Loucy (cell line): ENCODE measurements at regions not wholly inside any gene's neighbourhood (a gene's known extent, or its start where the extent isn't known, plus 50 kb on each side); places are given as distances from the start of the nearest gene placed in this dataset.

ENCODE experiments used
- H2AFZ ChIP-seq: fragments of 200-600 bp; sonication (generic); 2 replicates; pipeline ENCODE4 v1.6.0; 2016; ENCODE audit warnings: antibody characterized with exemption, mild to moderate bottlenecking, low read length, moderate library complexity
- H3F3A ChIP-seq: fragments of 200-600 bp; 2 replicates; pipeline ENCODE4 v1.6.0; 2016; ENCODE audit warnings: antibody characterized with exemption, low read depth, mild to moderate bottlenecking
- H3K27me3 ChIP-seq: fragments of 200-600 bp; sonication (generic); 2 replicates; pipeline ENCODE4 v1.6.1; 2014; ENCODE audit warnings: low read length, mild to moderate bottlenecking; ENCODE audit not compliant: insufficient read depth, poor library complexity, severe bottlenecking
- H3K36me3 ChIP-seq: fragments of 200-600 bp; sonication (generic); 2 replicates; pipeline ENCODE4 v1.6.1; 2016; ENCODE audit warnings: low read length; ENCODE audit not compliant: insufficient read depth
- H3K4me1 ChIP-seq: fragments of 200-600 bp; sonication (generic); 2 replicates; pipeline ENCODE4 v1.5.1; 2014; ENCODE audit warnings: low read length, mild to moderate bottlenecking; ENCODE audit not compliant: insufficient read depth, poor library complexity, severe bottlenecking
- H3K4me2 ChIP-seq: fragments of 200-600 bp; sonication (generic); 2 replicates; pipeline ENCODE4 v1.6.0; 2014; ENCODE audit warnings: antibody characterized with exemption, low read length, low read depth, mild to moderate bottlenecking; ENCODE audit not compliant: poor library complexity, severe bottlenecking
- H3K4me3 ChIP-seq: fragments of 200-600 bp; sonication (generic); 2 replicates; pipeline ENCODE4 v1.5.1; 2014; ENCODE audit warnings: low read length, mild to moderate bottlenecking, mixed read lengths; ENCODE audit not compliant: poor library complexity, severe bottlenecking
- H3K79me2 ChIP-seq: fragments of 200-600 bp; sonication (generic); 2 replicates; pipeline ENCODE4 v1.6.1; 2014; ENCODE audit warnings: low read length; ENCODE audit not compliant: insufficient read depth
- H3K9ac ChIP-seq: fragments of 200-600 bp; sonication (generic); 2 replicates; pipeline ENCODE4 v1.6.0; 2014; ENCODE audit warnings: mild to moderate bottlenecking, low read depth, low read length, moderate library complexity; ENCODE audit not compliant: poor library complexity, severe bottlenecking
- H3K9me2 ChIP-seq: fragments of 200-600 bp; sonication (generic); replicated peaks from 2 replicates; pipeline ENCODE4 v1.6.1; 2016; ENCODE audit warnings: low read depth, low read length, mixed read lengths
- H3K9me3 ChIP-seq: fragments of 200-600 bp; sonication (generic); 2 replicates; pipeline ENCODE4 v1.6.1; 2014; ENCODE audit warnings: mild to moderate bottlenecking, antibody characterized with exemption, low read length, low read depth; ENCODE audit not compliant: insufficient read depth
- H4K20me1 ChIP-seq: fragments of 200-600 bp; sonication (generic); 2 replicates; pipeline ENCODE4 v1.6.0; 2014; ENCODE audit warnings: antibody characterized with exemption, low read length, mild to moderate bottlenecking; ENCODE audit not compliant: insufficient read depth, poor library complexity, severe bottlenecking
- CTCF ChIP-seq: fragments of 200-600 bp; sonication (generic); conservative IDR thresholded peaks from 2 replicates; pipeline ENCODE4 v1.5.1; 2014; ENCODE audit warnings: mild to moderate bottlenecking, antibody characterized with exemption, low read length
- EZH2phosphoT487 ChIP-seq: fragments of 200-600 bp; IDR thresholded peaks from 2 replicates; pipeline ENCODE4 v1.6.1; 2018; ENCODE audit warnings: antibody characterized with exemption, mild to moderate bottlenecking, moderate library complexity, borderline replicate concordance

DNA sequence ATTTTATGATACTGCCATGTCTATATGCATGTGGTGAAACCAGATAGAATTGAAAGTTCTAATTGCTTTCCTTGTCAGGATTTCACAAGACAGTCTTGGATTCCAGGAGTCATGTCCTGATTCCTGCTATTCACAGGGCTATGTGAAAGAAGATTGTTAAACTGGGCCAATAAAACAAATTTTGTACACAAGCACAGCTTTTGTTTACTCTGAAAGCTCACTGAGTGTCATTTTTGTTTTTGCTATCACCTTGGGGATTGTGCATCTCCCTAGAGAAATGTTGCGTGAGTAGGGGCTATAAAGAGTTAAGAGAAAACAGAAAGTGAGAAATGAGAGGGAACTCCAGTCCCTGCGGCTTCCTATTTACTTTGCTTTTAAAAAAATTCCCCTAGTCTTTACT is 627.5 kb downstream of the PKHD1 start:
- no peaks in the 10 kb centered on the region for H3K36me3 ChIP-seq
- H3K9me2 ChIP-seq: no peaks in the 10 kb centered on the region
- H3K4me2 ChIP-seq: no peak overlapping the region
- no peak overlapping the region for H2AFZ ChIP-seq
- no peaks in the 10 kb centered on the region for H3K9me3 ChIP-seq
- no peaks in the 10 kb centered on the region for H3F3A ChIP-seq
- H4K20me1 ChIP-seq: no peaks in the 10 kb centered on the region
- TF ChIP-seq CTCF (no peak), EZH2phosphoT487 (no peak)
- H3K4me1 ChIP-seq: no peaks in the 10 kb centered on the region
- H3K4me3 ChIP-seq: no peak overlapping the region
- H3K79me2 ChIP-seq: no peaks in the 10 kb centered on the region
- no peaks in the 10 kb centered on the region for H3K27me3 ChIP-seq
- H3K9ac ChIP-seq: no peak overlapping the region

DNA sequence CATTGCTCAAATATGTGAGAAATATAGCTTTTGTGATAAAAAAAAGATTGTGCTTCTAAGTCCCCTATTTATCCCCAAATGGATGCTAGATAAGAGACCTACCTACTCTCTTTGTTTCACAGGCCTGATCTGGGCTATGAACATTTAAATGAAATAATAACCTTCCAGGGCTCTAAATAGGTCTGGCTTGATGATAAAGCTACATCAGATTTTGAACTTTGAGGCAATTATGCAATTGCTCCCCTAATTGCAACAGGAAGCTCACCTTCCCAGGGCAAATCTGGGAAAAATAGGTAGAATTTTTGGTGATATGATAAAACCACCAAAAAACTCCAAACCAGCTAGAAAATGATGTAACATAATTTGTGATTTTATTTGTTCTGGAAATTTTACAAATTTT is 624.5 kb downstream of the PKHD1 start:
- Histone ChIP-seq H2AFZ (no peak overlapping the region), H3K4me2 (no peak overlapping the region), H3K36me3 (no peaks in the 10 kb centered on the region), H3K4me1 (no peaks in the 10 kb centered on the region), H3K4me3 (no peak overlapping the region), H3K9me3 (no peaks in the 10 kb centered on the region), H4K20me1 (no peaks in the 10 kb centered on the region), H3F3A (no peaks in the 10 kb centered on the region), H3K27me3 (no peaks in the 10 kb centered on the region), H3K9ac (no peak overlapping the region), H3K79me2 (no peaks in the 10 kb centered on the region), H3K9me2 (no peaks in the 10 kb centered on the region)
- TF ChIP-seq CTCF (no peak), EZH2phosphoT487 (no peak)

- H3K4me1 ChIP-seq: no peaks in the 10 kb centered on the region
- no peak overlapping the region for H3K4me2 ChIP-seq
- H3K9me3 ChIP-seq: no peaks in the 10 kb centered on the region
- TF ChIP-seq CTCF: no peak
- TF ChIP-seq EZH2phosphoT487: no peak
- no peaks in the 10 kb centered on the region for H4K20me1 ChIP-seq
- no peaks in the 10 kb centered on the region for H3K79me2 ChIP-seq
- no peak overlapping the region for H3K9ac ChIP-seq
- no peaks in the 10 kb centered on the region for H3K36me3 ChIP-seq
- H2AFZ ChIP-seq: no peak overlapping the region
- no peaks in the 10 kb centered on the region for H3K9me2 ChIP-seq
- H3K27me3 ChIP-seq: no peaks in the 10 kb centered on the region
- H3K4me3 ChIP-seq: no peak overlapping the region
- H3F3A ChIP-seq: no peaks in the 10 kb centered on the region
Observed at GRCh38 chr6:51463321-51463720, 624.1 kb downstream of the PKHD1 start.
